ENCODE measurements at regions not wholly inside any gene's neighbourhood (a gene's known extent, or its start where the extent isn't known, plus 50 kb on each side); places are given as distances from the start of the nearest gene placed in this dataset.

- no peak overlapping the region for H3K4me3 ChIP-seq (ENCODE audit: low read length)
- no peaks in the 10 kb centered on the region for H3K9me2 ChIP-seq (ENCODE audit: insufficient read depth, low read length)
- no peaks in the 10 kb centered on the region for H3K36me3 ChIP-seq (ENCODE audit: insufficient read depth, low read length)
- no peaks in the 10 kb centered on the region for H3F3A ChIP-seq (ENCODE audit: insufficient read depth, low read length, poor library complexity, severe bottlenecking)
- no peaks in the 10 kb centered on the region for H3K27me3 ChIP-seq (ENCODE audit: insufficient read depth, low read depth, low read length)
- no peaks in the 10 kb centered on the region for H3K79me2 ChIP-seq (replicated peaks; ENCODE audit: insufficient read depth, low read length)
- no peak for TF ChIP-seq POLR2AphosphoS5 (IDR thresholded peaks at IDR 0.05)
- no peak for TF ChIP-seq EP300 (conservative IDR thresholded peaks at IDR 0.05; ENCODE audit: poor library complexity, severe bottlenecking)
- TF ChIP-seq RAD21 (conservative IDR thresholded peaks at IDR 0.05), result no peak
- no peak for TF ChIP-seq EZH2 (IDR thresholded peaks at IDR 0.05; ENCODE audit: borderline replicate concordance, insufficient read depth, low read length, poor library complexity, severe bottlenecking)
- no peak for TF ChIP-seq MXI1 (conservative IDR thresholded peaks at IDR 0.05; ENCODE audit: poor library complexity, severe bottlenecking)
- TF ChIP-seq REST (IDR thresholded peaks at IDR 0.05; ENCODE audit: borderline replicate concordance), result no peak
- TF ChIP-seq SMC3 (conservative IDR thresholded peaks at IDR 0.05; ENCODE audit: poor library complexity), result no peak
- TF ChIP-seq CTCF (IDR thresholded peaks at IDR 0.05; ENCODE audit: poor library complexity, severe bottlenecking), result no peak
- no peak for TF ChIP-seq TAF1 (IDR thresholded peaks at IDR 0.05; ENCODE audit: low read depth)
- H3K4me2 ChIP-seq (ENCODE audit: low read length), result no peak overlapping the region
- no peaks in the 10 kb centered on the region for H4K20me1 ChIP-seq (ENCODE audit: insufficient read depth)
- no peak overlapping the region for H3K27ac ChIP-seq (ENCODE audit: low read length)
- no peak overlapping the region for H2AFZ ChIP-seq (ENCODE audit: low read depth, low read length)
- no peaks in the 10 kb centered on the region for H3K9me3 ChIP-seq (ENCODE audit: low read length)
- no peak overlapping the region for H3K9ac ChIP-seq (ENCODE audit: low read length)
Observed at GRCh38 chr3:4232798-4233197, 70.4 kb upstream of the SETMAR start.

GRCh38 chr3:4233488-4233887, 69.7 kb upstream of the SETMAR start:
- H3K9me3 ChIP-seq (ENCODE audit: low read length), result no peaks in the 10 kb centered on the region
- no peaks in the 10 kb centered on the region for H4K20me1 ChIP-seq (ENCODE audit: insufficient read depth)

More at GRCh38 chr3:4233488-4233887, 69.7 kb upstream of the SETMAR start:
- H3K9me2 ChIP-seq (ENCODE audit: insufficient read depth, low read length), result no peaks in the 10 kb centered on the region
- no peaks in the 10 kb centered on the region for H3K27me3 ChIP-seq (ENCODE audit: insufficient read depth, low read depth, low read length)
- H3K36me3 ChIP-seq (ENCODE audit: insufficient read depth, low read length), result no peaks in the 10 kb centered on the region
- no peaks in the 10 kb centered on the region for H3K79me2 ChIP-seq (replicated peaks; ENCODE audit: insufficient read depth, low read length)
- H2AFZ ChIP-seq (ENCODE audit: low read depth, low read length), result no peak overlapping the region
- H3K9ac ChIP-seq (ENCODE audit: low read length), result no peak overlapping the region
- no peak overlapping the region for H3K4me2 ChIP-seq (ENCODE audit: low read length)
- TF ChIP-seq RAD21 (conservative IDR thresholded peaks at IDR 0.05) (no peak), EP300 (conservative IDR thresholded peaks at IDR 0.05; ENCODE audit: poor library complexity, severe bottlenecking) (no peak), MXI1 (conservative IDR thresholded peaks at IDR 0.05; ENCODE audit: poor library complexity, severe bottlenecking) (no peak), REST (IDR thresholded peaks at IDR 0.05; ENCODE audit: borderline replicate concordance) (no peak), EZH2 (IDR thresholded peaks at IDR 0.05; ENCODE audit: borderline replicate concordance, insufficient read depth, low read length, poor library complexity, severe bottlenecking) (no peak), CTCF (IDR thresholded peaks at IDR 0.05; ENCODE audit: poor library complexity, severe bottlenecking) (no peak), SMC3 (conservative IDR thresholded peaks at IDR 0.05; ENCODE audit: poor library complexity) (no peak), TAF1 (IDR thresholded peaks at IDR 0.05; ENCODE audit: low read depth) (no peak), POLR2AphosphoS5 (IDR thresholded peaks at IDR 0.05) (no peak)
- no peak overlapping the region for H3K4me3 ChIP-seq (ENCODE audit: low read length)
- H3K27ac ChIP-seq (ENCODE audit: low read length), result no peak overlapping the region
- H3F3A ChIP-seq (ENCODE audit: insufficient read depth, low read length, poor library complexity, severe bottlenecking), result no peaks in the 10 kb centered on the region

Measured in neural cell (in vitro differentiated cells).